ENCODE measurements at regions not wholly inside any gene's neighbourhood (a gene's known extent, or its start where the extent isn't known, plus 50 kb on each side); places are given as distances from the start of the nearest gene placed in this dataset.
"Not testable (repeated sequence)": the region's sequence is repeated elsewhere in the genome, so short reads cannot be mapped to it uniquely, and the experiment has no call there.

DNA sequence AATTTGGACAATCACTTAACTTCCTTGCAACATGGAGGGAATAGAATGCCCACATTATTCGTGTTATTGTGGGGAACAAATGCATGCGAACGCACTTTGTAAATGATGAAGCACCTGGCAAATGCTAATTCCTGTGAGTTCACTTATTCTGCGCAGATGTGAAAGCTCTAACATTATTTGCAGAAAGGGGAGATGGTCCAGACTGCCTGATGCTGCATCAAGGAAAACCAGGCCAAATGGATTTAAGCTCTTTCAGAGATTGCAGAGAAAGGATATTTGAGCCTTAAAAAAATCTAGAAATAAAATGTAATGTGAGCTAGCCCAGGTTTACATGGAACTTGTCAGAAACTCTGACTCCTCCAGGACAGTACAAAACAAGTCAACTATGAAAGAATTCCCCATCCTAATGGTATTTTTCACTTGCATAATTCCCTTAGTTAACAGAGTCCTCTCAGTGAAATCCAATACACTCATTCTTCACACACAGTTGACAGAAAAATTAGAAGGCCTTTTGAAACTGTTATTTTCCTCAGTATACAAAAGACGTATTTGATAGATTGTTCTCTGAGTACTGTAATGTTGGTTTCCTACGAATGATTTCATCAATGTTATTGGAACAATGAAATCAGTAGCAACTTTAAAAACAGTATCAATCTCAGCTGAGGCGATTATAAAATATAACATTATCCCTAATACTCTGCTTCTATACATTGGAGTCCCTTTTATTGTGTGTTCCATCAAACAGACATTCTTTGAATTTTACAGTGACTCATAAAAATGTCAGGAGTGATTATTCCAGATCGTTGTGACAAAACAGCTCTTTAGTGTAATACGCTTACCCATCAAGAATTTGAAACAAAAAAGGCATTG lies 136.3 kb upstream of the ANK3 start:
- FAIRE-seq = no peak
- Histone ChIP-seq H3K79me2 (ENCODE audit: control insufficient read depth, insufficient read depth, low read length) (no peaks in the 10 kb centered on the region), H3K4me2 (ENCODE audit: control insufficient read depth, extremely low read depth, insufficient read depth, low read depth, low read length) (no peak overlapping the region), H2AFZ (ENCODE audit: control insufficient read depth, low read length) (no peak overlapping the region), H3K4me3 (ENCODE audit: control insufficient read depth in 2 of 3, extremely low read depth in 1 of 3, insufficient read depth in 2 of 3, low read depth in 1 of 3, low read length in 3 of 3) (no peak overlapping the region), H4K20me1 (ENCODE audit: control insufficient read depth, extremely low read depth, insufficient read depth, low read length) (no peaks in the 10 kb centered on the region), H3K9ac (ENCODE audit: control insufficient read depth, extremely low read depth, insufficient read depth, low read length) (no peak overlapping the region), H3K27me3 (ENCODE audit: control insufficient read depth, extremely low read depth, insufficient read depth, low read length) (no peaks in the 10 kb centered on the region), H3K9me1 (ENCODE audit: control insufficient read depth, extremely low read depth, insufficient read depth, low read length) (no peaks in the 10 kb centered on the region), H3K36me3 (ENCODE audit: control insufficient read depth in 2 of 2, extremely low read depth in 1 of 2, insufficient read depth in 2 of 2, low read length in 2 of 2) (no peaks in the 10 kb centered on the region), H3K9me3 (ENCODE audit: control insufficient read depth, low read depth, low read length) (no peaks in the 10 kb centered on the region), H3K4me1 (ENCODE audit: control insufficient read depth, extremely low read depth, insufficient read depth, low read length) (peaks cover 12% of the 10 kb centered on the region), H3K27ac (ENCODE audit: control insufficient read depth, insufficient read depth, low read length) (no peak overlapping the region)
- dilution Hi-C loops (cut with MboI; ENCODE audit: extremely low pct_ligation_motif_present, low sequenced_read_pairs) = no loop called here
- no peak for DNase-seq (ENCODE audit: low read depth, low spot score)
- TF ChIP-seq CTCF (optimal IDR thresholded peaks at IDR 0.05 in 1 of 3, IDR thresholded peaks at IDR 0.05 in 1 of 3, conservative IDR thresholded peaks at IDR 0.05 in 1 of 3; ENCODE audit: extremely low read depth in 1 of 3, insufficient read depth in 2 of 3, low read length in 3 of 3) (no peak), EZH2 (IDR thresholded peaks at IDR 0.05; ENCODE audit: low read length) (no peak)

DNA sequence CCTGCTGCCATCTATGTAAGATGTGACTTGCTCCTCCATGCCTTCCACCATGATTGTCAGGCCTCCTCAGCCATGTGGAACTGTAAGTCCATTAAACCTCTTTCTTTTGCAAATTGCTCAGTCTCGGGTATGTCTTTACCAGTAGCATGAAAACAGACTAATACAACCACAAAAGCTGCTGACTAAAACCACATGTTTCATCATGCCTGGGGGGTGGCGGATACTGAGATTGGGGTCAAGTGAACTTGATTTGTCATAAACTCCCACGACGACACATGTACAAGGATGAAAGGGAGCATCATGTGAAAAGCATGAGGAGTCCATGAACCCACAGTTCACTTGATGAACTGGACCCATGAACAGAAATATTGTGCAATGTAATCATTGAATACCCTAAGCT lies 134.9 kb upstream of the ANK3 start:
- TF ChIP-seq EZH2 (IDR thresholded peaks at IDR 0.05; ENCODE audit: low read length) (no peak), CTCF (optimal IDR thresholded peaks at IDR 0.05 in 1 of 3, IDR thresholded peaks at IDR 0.05 in 1 of 3, conservative IDR thresholded peaks at IDR 0.05 in 1 of 3; ENCODE audit: extremely low read depth in 1 of 3, insufficient read depth in 2 of 3, low read length in 3 of 3) (no peak)
- dilution Hi-C loops (cut with MboI; ENCODE audit: extremely low pct_ligation_motif_present, low sequenced_read_pairs) = no loop called here
- Histone ChIP-seq H3K27me3 (ENCODE audit: control insufficient read depth, extremely low read depth, insufficient read depth, low read length) (no peaks in the 10 kb centered on the region), H3K9me3 (ENCODE audit: control insufficient read depth, low read depth, low read length) (no peaks in the 10 kb centered on the region), H3K9me1 (ENCODE audit: control insufficient read depth, extremely low read depth, insufficient read depth, low read length) (no peaks in the 10 kb centered on the region), H3K4me2 (ENCODE audit: control insufficient read depth, extremely low read depth, insufficient read depth, low read depth, low read length) (no peak overlapping the region), H3K36me3 (ENCODE audit: control insufficient read depth in 2 of 2, extremely low read depth in 1 of 2, insufficient read depth in 2 of 2, low read length in 2 of 2) (no peaks in the 10 kb centered on the region), H2AFZ (ENCODE audit: control insufficient read depth, low read length) (no peak overlapping the region), H3K4me3 (ENCODE audit: control insufficient read depth in 2 of 3, extremely low read depth in 1 of 3, insufficient read depth in 2 of 3, low read depth in 1 of 3, low read length in 3 of 3) (no peak overlapping the region), H3K27ac (ENCODE audit: control insufficient read depth, insufficient read depth, low read length) (no peak overlapping the region), H3K79me2 (ENCODE audit: control insufficient read depth, insufficient read depth, low read length) (no peaks in the 10 kb centered on the region), H3K4me1 (ENCODE audit: control insufficient read depth, extremely low read depth, insufficient read depth, low read length) (peaks cover 12% of the 10 kb centered on the region), H4K20me1 (ENCODE audit: control insufficient read depth, extremely low read depth, insufficient read depth, low read length) (no peaks in the 10 kb centered on the region), H3K9ac (ENCODE audit: control insufficient read depth, extremely low read depth, insufficient read depth, low read length) (no peak overlapping the region)
- DNase-seq (ENCODE audit: low read depth, low spot score) = peak; percentile 60
- peak; percentile 59 for FAIRE-seq

GRCh38 chr10:60523371-60523770 lies 133.7 kb upstream of the ANK3 start:
- H3K4me2 ChIP-seq (ENCODE audit: control insufficient read depth, extremely low read depth, insufficient read depth, low read depth, low read length); FAIRE-seq; H3K4me3 ChIP-seq (ENCODE audit: control insufficient read depth in 2 of 3, extremely low read depth in 1 of 3, insufficient read depth in 2 of 3, low read depth in 1 of 3, low read length in 3 of 3); H3K27ac ChIP-seq (ENCODE audit: control insufficient read depth, insufficient read depth, low read length); H4K20me1 ChIP-seq (ENCODE audit: control insufficient read depth, extremely low read depth, insufficient read depth, low read length); dilution Hi-C loops (cut with MboI; ENCODE audit: extremely low pct_ligation_motif_present, low sequenced_read_pairs); H3K27me3 ChIP-seq (ENCODE audit: control insufficient read depth, extremely low read depth, insufficient read depth, low read length); H3K9me1 ChIP-seq (ENCODE audit: control insufficient read depth, extremely low read depth, insufficient read depth, low read length); H3K79me2 ChIP-seq (ENCODE audit: control insufficient read depth, insufficient read depth, low read length); H3K36me3 ChIP-seq (ENCODE audit: control insufficient read depth in 2 of 2, extremely low read depth in 1 of 2, insufficient read depth in 2 of 2, low read length in 2 of 2); H3K9me3 ChIP-seq (ENCODE audit: control insufficient read depth, low read depth, low read length); H3K9ac ChIP-seq (ENCODE audit: control insufficient read depth, extremely low read depth, insufficient read depth, low read length); H2AFZ ChIP-seq (ENCODE audit: control insufficient read depth, low read length); DNase-seq (ENCODE audit: low read depth, low spot score): not testable (repeated sequence)
- peaks cover 22% of the 10 kb centered on the region for H3K4me1 ChIP-seq (ENCODE audit: control insufficient read depth, extremely low read depth, insufficient read depth, low read length)
